PFSK-1 (cell line): ENCODE measurements at regions not wholly inside any gene's neighbourhood (a gene's known extent, or its start where the extent isn't known, plus 50 kb on each side); places are given as distances from the start of the nearest gene placed in this dataset.

Experiments used
- FOXP2 ChIP-seq: optimal IDR thresholded peaks from 2 replicates; pipeline ENCODE3; 2011; ENCODE audit warnings: borderline replicate concordance, control low read depth, inconsistent platforms; ENCODE audit not compliant: insufficient read depth; ENCODE audit errors: extremely low read length, extremely low read depth
- POLR2AphosphoS5 ChIP-seq: IDR thresholded peaks from 2 replicates; pipeline ENCODE4 v1.6.1; 2012; ENCODE audit warnings: low read depth, mild to moderate bottlenecking, control low read depth, low read length, moderate library complexity
- REST ChIP-seq, 2 experiments: IDR thresholded peaks; 2 replicates each; pipeline versions ENCODE4 v1.6.1 to v1.8.0; 2011 to 2012; ENCODE audit warnings: low read depth in 2 of 2, low read length in 2 of 2, control low read depth in 1 of 2, inconsistent platforms in 1 of 2, mild to moderate bottlenecking in 1 of 2, moderate library complexity in 1 of 2; ENCODE audit not compliant: insufficient read depth in 1 of 2
- SIN3A ChIP-seq: IDR thresholded peaks from 2 replicates; pipeline ENCODE4 v1.6.1; 2012; ENCODE audit warnings: mild to moderate bottlenecking, low read length, moderate library complexity, borderline replicate concordance; ENCODE audit not compliant: insufficient read depth
- TAF1 ChIP-seq: IDR thresholded peaks from 2 replicates; pipeline ENCODE4 v1.6.1; 2012; ENCODE audit warnings: low read length, control low read depth, borderline replicate concordance; ENCODE audit not compliant: insufficient read depth

GRCh38 chr17:64781014-64781756 lies 119.1 kb upstream of the SMURF2 start:
- no peak for TF ChIP-seq POLR2AphosphoS5
- TF ChIP-seq TAF1: no peak
- no peak for TF ChIP-seq FOXP2
- TF ChIP-seq SIN3A: no peak
- TF ChIP-seq REST (IDR thresholded peaks at IDR 0.05; ENCODE audit: insufficient read depth in 1 of 2, low read depth in 2 of 2, low read length in 2 of 2): no peak

- no peak for TF ChIP-seq POLR2AphosphoS5
- TF ChIP-seq FOXP2: no peak
- no peak for TF ChIP-seq TAF1
- TF ChIP-seq SIN3A: no peak
- no peak for TF ChIP-seq REST (IDR thresholded peaks at IDR 0.05; ENCODE audit: insufficient read depth in 1 of 2, low read depth in 2 of 2, low read length in 2 of 2)
Observed at GRCh38 chr17:64780096-64781013, 118.2 kb upstream of the SMURF2 start.

- TF ChIP-seq FOXP2 (no peak), SIN3A (no peak), TAF1 (no peak), POLR2AphosphoS5 (no peak)
Observed at GRCh38 chr17:64779376-64780095, 117.4 kb upstream of the SMURF2 start.

GRCh38 chr17:64778240-64779097 lies 116.4 kb upstream of the SMURF2 start:
- TF ChIP-seq TAF1 (no peak), SIN3A (no peak), FOXP2 (no peak), POLR2AphosphoS5 (no peak), REST (IDR thresholded peaks at IDR 0.05; ENCODE audit: insufficient read depth in 1 of 2, low read depth in 2 of 2, low read length in 2 of 2) (no peak)
